OCI-LY7 (cell line): ENCODE measurements at regions not wholly inside any gene's neighbourhood (a gene's known extent, or its start where the extent isn't known, plus 50 kb on each side); places are given as distances from the start of the nearest gene placed in this dataset.

Source experiments
- BruUV-seq: library from RNA; stranded (reverse); fragments of 400-500 nt; replicated peaks from 2 replicates; lab custom pipeline; 2021; lab: Mats Ljungman, UMichigan
- CTCF ChIA-PET: fragments of 300-600 bp; sonication (Branson Sonifier 250); formaldehyde crosslinking; loops from one replicate; lab custom pipeline; 2022; ENCODE audit warnings: antibody characterized with exemption; ENCODE audit not compliant: unreplicated experiment; lab: Charles Lee
- POLR2A ChIA-PET: fragments of 300-600 bp; sonication (Branson Sonifier 250); formaldehyde crosslinking; loops from one replicate; lab custom pipeline; 2022; ENCODE audit warnings: antibody characterized with exemption; lab: Charles Lee
- DNase-seq: peaks from one replicate; pipeline ENCODE4 v3.0.0-alpha.2; 2015; ENCODE audit warnings: low spot score
- H2AFZ ChIP-seq: fragments of 200-600 bp; sonication (generic), shearing (Covaris generic); 2 replicates; pipeline ENCODE4 v1.6.1; 2014; ENCODE audit warnings: mild to moderate bottlenecking, antibody characterized with exemption, low read length, moderate library complexity
- H3K27ac ChIP-seq: fragments of 200-600 bp; sonication (generic); 2 replicates; pipeline ENCODE4 v1.5.1; 2014; ENCODE audit warnings: mixed run types, low read depth, mild to moderate bottlenecking, moderate library complexity, low read length, inconsistent platforms; ENCODE audit not compliant: poor library complexity, severe bottlenecking
- H3K36me3 ChIP-seq: fragments of 200-600 bp; sonication (generic); 2 replicates; pipeline ENCODE4 v1.6.1; 2014; ENCODE audit warnings: mild to moderate bottlenecking, antibody characterized with exemption, low read length, moderate library complexity, mixed read lengths; ENCODE audit not compliant: insufficient read depth
- H3K4me1 ChIP-seq: fragments of 200-600 bp; sonication (generic); 2 replicates; pipeline ENCODE4 v1.5.1; 2014; ENCODE audit warnings: mild to moderate bottlenecking, low read length; ENCODE audit not compliant: insufficient read depth, poor library complexity, severe bottlenecking
- H3K4me2 ChIP-seq: fragments of 200-600 bp; sonication (generic); 2 replicates; pipeline ENCODE4 v1.6.1; 2014; ENCODE audit warnings: mild to moderate bottlenecking, low read length
- H3K4me3 ChIP-seq: fragments of 200-600 bp; sonication (generic); 2 replicates; pipeline ENCODE4 v1.5.1; 2014; ENCODE audit warnings: mild to moderate bottlenecking, low read depth, low read length; ENCODE audit not compliant: poor library complexity, severe bottlenecking
- H3K79me2 ChIP-seq: fragments of 200-600 bp; sonication (generic); 2 replicates; pipeline ENCODE4 v1.6.1; 2016; ENCODE audit warnings: low read depth, mild to moderate bottlenecking, low read length, moderate library complexity, mixed read lengths; ENCODE audit not compliant: insufficient read depth
- H3K9me2 ChIP-seq: fragments of 200-600 bp; sonication (generic); 2 replicates; pipeline ENCODE4 v1.6.1; 2016; ENCODE audit warnings: mild to moderate bottlenecking, low read length, mixed read lengths; ENCODE audit not compliant: insufficient read depth
- H3K9me3 ChIP-seq: fragments of 200-600 bp; sonication (generic); 2 replicates; pipeline ENCODE4 v1.6.1; 2014; ENCODE audit warnings: mild to moderate bottlenecking, mixed run types, low read length, mixed read lengths
- H4K20me1 ChIP-seq: fragments of 200-600 bp; sonication (generic); 2 replicates; pipeline ENCODE4 v1.6.1; 2014; ENCODE audit warnings: mild to moderate bottlenecking, antibody characterized with exemption, low read length, moderate library complexity, mixed read lengths; ENCODE audit not compliant: insufficient read depth
- CTCF ChIP-seq: fragments of 200-600 bp; sonication (generic); conservative IDR thresholded peaks from 2 replicates; pipeline ENCODE4 v1.5.1; 2014; ENCODE audit warnings: mild to moderate bottlenecking, antibody characterized with exemption, low read length, moderate library complexity, mixed read lengths
- EZH2phosphoT487 ChIP-seq: fragments of 200-600 bp; sonication (generic); IDR thresholded peaks from 2 replicates; pipeline ENCODE4 v1.6.1; 2018; ENCODE audit warnings: low read depth, borderline replicate concordance, mild to moderate bottlenecking, mixed run types, antibody characterized with exemption, low read length, moderate library complexity, mixed read lengths
- intact Hi-C: fragments of 100-400 bp; cut with micrococcal nuclease; formaldehyde crosslinking; loops from one replicate; pipeline ENCODE4 v1.10.0; 2022; ENCODE audit not compliant: unreplicated experiment

GRCh38 chr12:33706927-33707326 is 267.3 kb upstream of the SYT10 start:
- no peaks in the 10 kb centered on the region for H3K9me3 ChIP-seq
- H3K4me3 ChIP-seq, result no peak overlapping the region
- no peak for DNase-seq
- H3K4me1 ChIP-seq, result no peaks in the 10 kb centered on the region
- H3K36me3 ChIP-seq, result no peaks in the 10 kb centered on the region
- no peak overlapping the region for H3K27ac ChIP-seq
- no TSS peak for BruUV-seq
- H3K79me2 ChIP-seq, result no peaks in the 10 kb centered on the region
- CTCF ChIA-PET, result no interaction called here
- no peaks in the 10 kb centered on the region for H3K9me2 ChIP-seq
- no peaks in the 10 kb centered on the region for H4K20me1 ChIP-seq
- TF ChIP-seq CTCF (no peak), EZH2phosphoT487 (no peak)
- H3K4me2 ChIP-seq, result no peak overlapping the region
- POLR2A ChIA-PET, result no interaction called here
- intact Hi-C loops, result no loop called here
- H2AFZ ChIP-seq, result no peak overlapping the region

- intact Hi-C loops, result no loop called here
- CTCF ChIA-PET, result no interaction called here
- no peaks in the 10 kb centered on the region for H3K79me2 ChIP-seq
- DNase-seq, result no peak
- POLR2A ChIA-PET, result no interaction called here
- H3K4me2 ChIP-seq, result no peak overlapping the region
- no peaks in the 10 kb centered on the region for H3K36me3 ChIP-seq
- no peak overlapping the region for H2AFZ ChIP-seq
- H3K9me3 ChIP-seq, result no peaks in the 10 kb centered on the region
- no peaks in the 10 kb centered on the region for H4K20me1 ChIP-seq
- no peaks in the 10 kb centered on the region for H3K9me2 ChIP-seq
- H3K4me1 ChIP-seq, result no peaks in the 10 kb centered on the region
- H3K4me3 ChIP-seq, result no peak overlapping the region
- no peak overlapping the region for H3K27ac ChIP-seq
- TF ChIP-seq EZH2phosphoT487, result no peak
- no peak for TF ChIP-seq CTCF
- no TSS peak for BruUV-seq
Observed at GRCh38 chr12:33708935-33709334, 269.3 kb upstream of the SYT10 start.

- Histone ChIP-seq H4K20me1 (no peaks in the 10 kb centered on the region), H3K4me3 (no peak overlapping the region), H3K4me1 (no peaks in the 10 kb centered on the region), H3K4me2 (no peak overlapping the region), H3K9me3 (no peaks in the 10 kb centered on the region), H3K79me2 (no peaks in the 10 kb centered on the region), H3K27ac (no peak overlapping the region), H3K9me2 (no peaks in the 10 kb centered on the region), H3K36me3 (no peaks in the 10 kb centered on the region), H2AFZ (no peak overlapping the region)
- TF ChIP-seq CTCF (no peak), EZH2phosphoT487 (no peak)
- BruUV-seq, result no TSS peak
- ChIA-PET CTCF (no interaction called here), POLR2A (no interaction called here)
- no peak for DNase-seq
- intact Hi-C loops, result no loop called here
Observed at GRCh38 chr12:33710548-33710947, 270.9 kb upstream of the SYT10 start.
